HepG2 (cell line): ENCODE measurements at regions not wholly inside any gene's neighbourhood (a gene's known extent, or its start where the extent isn't known, plus 50 kb on each side); places are given as distances from the start of the nearest gene placed in this dataset.
A peak's percentile ranks its signal among the peaks of the same experiment; 100 is the strongest.

Experiments used
- CHD4 ChIP-seq: fragments of 200-600 bp; sonication (generic); IDR thresholded peaks from 2 replicates; pipeline ENCODE4 v1.7.0; 2017; ENCODE audit warnings: mild to moderate bottlenecking, low read length, borderline replicate concordance
- ETV5 ChIP-seq: IDR thresholded peaks from 2 replicates; pipeline ENCODE4 v1.6.1; 2018; ENCODE audit warnings: missing biosample characterization, missing genetic modification reagents, inconsistent platforms, borderline replicate concordance
- FOXO4 ChIP-seq: sonication (generic); formaldehyde crosslinking; conservative IDR thresholded peaks from 2 replicates; pipeline ENCODE4 v1.8.1; 2023; ENCODE audit warnings: missing genetic modification reagents
- NKX3-1 ChIP-seq: sonication (generic); formaldehyde crosslinking; IDR thresholded peaks from 2 replicates; pipeline ENCODE4 v1.5.0; 2020; ENCODE audit warnings: missing genetic modification reagents
- RBM22 ChIP-seq: fragments of 200-400 bp; formaldehyde crosslinking; optimal IDR thresholded peaks from 2 replicates; pipeline ENCODE3; 2017; ENCODE audit warnings: mild to moderate bottlenecking, low read length, moderate library complexity
- RFX5 ChIP-seq: IDR thresholded peaks from 2 replicates; pipeline ENCODE4 v1.6.1; 2011; ENCODE audit warnings: low read depth, low read length, improper control_type of control experiment
- TOE1 ChIP-seq: sonication (generic); formaldehyde crosslinking; IDR thresholded peaks from 2 replicates; pipeline ENCODE4 v1.4.0; 2020; ENCODE audit warnings: mild to moderate bottlenecking, missing genetic modification reagents
- ZNF292 ChIP-seq: sonication (generic); formaldehyde crosslinking; IDR thresholded peaks from 2 replicates; pipeline ENCODE4 v1.8.1; 2022; ENCODE audit warnings: mild to moderate bottlenecking, low read depth, missing genetic modification reagents, borderline replicate concordance
- ZNF547 ChIP-seq: sonication (generic); formaldehyde crosslinking; IDR thresholded peaks from 2 replicates; pipeline ENCODE4 v1.5.1; 2020; ENCODE audit warnings: mild to moderate bottlenecking, missing genetic modification reagents
- ZNF562 ChIP-seq: sonication (generic); formaldehyde crosslinking; IDR thresholded peaks from 2 replicates; pipeline ENCODE4 v1.8.0; 2022; ENCODE audit warnings: missing genetic modification reagents, borderline replicate concordance
- ZNF879 ChIP-seq: sonication (generic); formaldehyde crosslinking; IDR thresholded peaks from 2 replicates; pipeline ENCODE4 v1.8.1; 2023; ENCODE audit warnings: missing genetic modification reagents
- TF ChIP-seq, protein P1 (sequence below): sonication (generic); formaldehyde crosslinking; IDR thresholded peaks from 2 replicates; pipeline ENCODE4 v1.4.0; 2020; ENCODE audit warnings: mild to moderate bottlenecking, missing genetic modification reagents
- TF ChIP-seq, protein P2 (sequence below): IDR thresholded peaks from 2 replicates; pipeline ENCODE4 v1.6.1; 2016; ENCODE audit warnings: missing compliant biosample characterization, missing genetic modification reagents, borderline replicate concordance
- TF ChIP-seq, protein P3 (sequence below): sonication (generic); formaldehyde crosslinking; IDR thresholded peaks from 2 replicates; pipeline ENCODE4 v1.4.0; 2020; ENCODE audit warnings: missing genetic modification reagents
- TF ChIP-seq, protein P4 (sequence below): sonication (generic); formaldehyde crosslinking; IDR thresholded peaks from 2 replicates; pipeline ENCODE4 v1.4.0; 2020; ENCODE audit warnings: missing genetic modification reagents, borderline replicate concordance
- TF ChIP-seq, protein P5 (sequence below): sonication (generic); formaldehyde crosslinking; IDR thresholded peaks from 2 replicates; pipeline ENCODE4 v1.5.0; 2020; ENCODE audit warnings: missing genetic modification reagents
- TF ChIP-seq, protein P6 (sequence below): sonication (generic); formaldehyde crosslinking; IDR thresholded peaks from 2 replicates; pipeline ENCODE4 v1.5.0; 2020; ENCODE audit warnings: missing genetic modification reagents

DNA sequence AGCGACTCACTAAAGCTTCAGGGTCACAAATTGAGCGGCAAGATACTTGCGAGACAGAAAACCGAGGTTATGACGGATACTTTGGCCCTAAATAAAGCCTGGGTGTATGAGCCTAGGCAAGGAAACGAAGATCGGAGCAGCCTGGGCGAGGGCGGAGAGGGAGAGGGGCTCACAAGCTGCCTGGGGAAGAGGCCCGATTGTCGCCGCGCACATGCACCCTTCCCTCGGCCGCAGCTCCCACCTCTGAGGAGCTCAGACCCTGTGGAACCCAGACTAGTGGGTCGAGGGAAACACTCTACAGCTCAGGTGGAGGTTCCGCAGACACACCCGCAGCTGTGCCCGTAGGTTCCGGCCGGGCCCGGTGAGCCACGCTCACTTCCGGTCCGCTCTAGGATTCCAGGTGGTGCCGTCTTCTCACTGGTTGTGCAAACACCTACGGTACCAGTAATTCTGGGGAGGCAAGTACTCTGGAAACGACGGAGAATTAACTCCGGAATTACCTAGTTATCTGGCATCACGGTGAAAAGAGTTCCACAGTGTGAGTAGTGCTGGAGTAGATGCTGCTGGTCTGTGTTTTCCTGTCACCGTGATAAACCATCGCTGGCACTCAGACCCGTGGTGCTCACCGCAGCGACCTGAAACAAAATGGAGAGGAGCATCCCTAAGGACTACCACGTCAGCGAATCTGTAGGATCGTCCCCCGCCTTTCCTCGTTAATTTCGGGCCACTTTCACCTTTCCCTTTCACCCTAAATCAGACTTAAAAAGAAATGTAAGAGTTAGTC, 61.5 kb downstream of the GPX5 start (continued):
- TF ChIP-seq, protein P1, sequence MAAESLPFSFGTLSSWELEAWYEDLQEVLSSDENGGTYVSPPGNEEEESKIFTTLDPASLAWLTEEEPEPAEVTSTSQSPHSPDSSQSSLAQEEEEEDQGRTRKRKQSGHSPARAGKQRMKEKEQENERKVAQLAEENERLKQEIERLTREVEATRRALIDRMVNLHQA (CRISPR knock-in tag): no peak
- TF ChIP-seq ZNF562 (CRISPR knock-in tag) (no peak; the same call in 1 of the 2 replicates), ZNF292 (peak; percentile 91), TOE1 (CRISPR knock-in tag) (no peak), NKX3-1 (CRISPR knock-in tag) (no peak), FOXO4 (CRISPR knock-in tag) (no peak), ZNF547 (CRISPR knock-in tag) (peak; percentile 95), RBM22 (no peak), CHD4 (no peak), RFX5 (no peak), ETV5 (CRISPR knock-in tag) (peak; percentile 96), ZNF879 (CRISPR knock-in tag) (0 out of 2 replicates have a peak, but pooled peaks have one; percentile 83)
- TF ChIP-seq, protein P2, sequence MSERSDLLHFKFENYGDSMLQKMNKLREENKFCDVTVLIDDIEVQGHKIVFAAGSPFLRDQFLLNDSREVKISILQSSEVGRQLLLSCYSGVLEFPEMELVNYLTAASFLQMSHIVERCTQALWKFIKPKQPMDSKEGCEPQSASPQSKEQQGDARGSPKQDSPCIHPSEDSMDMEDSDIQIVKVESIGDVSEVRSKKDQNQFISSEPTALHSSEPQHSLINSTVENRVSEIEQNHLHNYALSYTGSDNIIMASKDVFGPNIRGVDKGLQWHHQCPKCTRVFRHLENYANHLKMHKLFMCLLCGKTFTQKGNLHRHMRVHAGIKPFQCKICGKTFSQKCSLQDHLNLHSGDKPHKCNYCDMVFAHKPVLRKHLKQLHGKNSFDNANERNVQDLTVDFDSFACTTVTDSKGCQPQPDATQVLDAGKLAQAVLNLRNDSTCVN (CRISPR knock-in tag): no peak; the same call in 1 of the 2 replicates
- TF ChIP-seq, protein P3, sequence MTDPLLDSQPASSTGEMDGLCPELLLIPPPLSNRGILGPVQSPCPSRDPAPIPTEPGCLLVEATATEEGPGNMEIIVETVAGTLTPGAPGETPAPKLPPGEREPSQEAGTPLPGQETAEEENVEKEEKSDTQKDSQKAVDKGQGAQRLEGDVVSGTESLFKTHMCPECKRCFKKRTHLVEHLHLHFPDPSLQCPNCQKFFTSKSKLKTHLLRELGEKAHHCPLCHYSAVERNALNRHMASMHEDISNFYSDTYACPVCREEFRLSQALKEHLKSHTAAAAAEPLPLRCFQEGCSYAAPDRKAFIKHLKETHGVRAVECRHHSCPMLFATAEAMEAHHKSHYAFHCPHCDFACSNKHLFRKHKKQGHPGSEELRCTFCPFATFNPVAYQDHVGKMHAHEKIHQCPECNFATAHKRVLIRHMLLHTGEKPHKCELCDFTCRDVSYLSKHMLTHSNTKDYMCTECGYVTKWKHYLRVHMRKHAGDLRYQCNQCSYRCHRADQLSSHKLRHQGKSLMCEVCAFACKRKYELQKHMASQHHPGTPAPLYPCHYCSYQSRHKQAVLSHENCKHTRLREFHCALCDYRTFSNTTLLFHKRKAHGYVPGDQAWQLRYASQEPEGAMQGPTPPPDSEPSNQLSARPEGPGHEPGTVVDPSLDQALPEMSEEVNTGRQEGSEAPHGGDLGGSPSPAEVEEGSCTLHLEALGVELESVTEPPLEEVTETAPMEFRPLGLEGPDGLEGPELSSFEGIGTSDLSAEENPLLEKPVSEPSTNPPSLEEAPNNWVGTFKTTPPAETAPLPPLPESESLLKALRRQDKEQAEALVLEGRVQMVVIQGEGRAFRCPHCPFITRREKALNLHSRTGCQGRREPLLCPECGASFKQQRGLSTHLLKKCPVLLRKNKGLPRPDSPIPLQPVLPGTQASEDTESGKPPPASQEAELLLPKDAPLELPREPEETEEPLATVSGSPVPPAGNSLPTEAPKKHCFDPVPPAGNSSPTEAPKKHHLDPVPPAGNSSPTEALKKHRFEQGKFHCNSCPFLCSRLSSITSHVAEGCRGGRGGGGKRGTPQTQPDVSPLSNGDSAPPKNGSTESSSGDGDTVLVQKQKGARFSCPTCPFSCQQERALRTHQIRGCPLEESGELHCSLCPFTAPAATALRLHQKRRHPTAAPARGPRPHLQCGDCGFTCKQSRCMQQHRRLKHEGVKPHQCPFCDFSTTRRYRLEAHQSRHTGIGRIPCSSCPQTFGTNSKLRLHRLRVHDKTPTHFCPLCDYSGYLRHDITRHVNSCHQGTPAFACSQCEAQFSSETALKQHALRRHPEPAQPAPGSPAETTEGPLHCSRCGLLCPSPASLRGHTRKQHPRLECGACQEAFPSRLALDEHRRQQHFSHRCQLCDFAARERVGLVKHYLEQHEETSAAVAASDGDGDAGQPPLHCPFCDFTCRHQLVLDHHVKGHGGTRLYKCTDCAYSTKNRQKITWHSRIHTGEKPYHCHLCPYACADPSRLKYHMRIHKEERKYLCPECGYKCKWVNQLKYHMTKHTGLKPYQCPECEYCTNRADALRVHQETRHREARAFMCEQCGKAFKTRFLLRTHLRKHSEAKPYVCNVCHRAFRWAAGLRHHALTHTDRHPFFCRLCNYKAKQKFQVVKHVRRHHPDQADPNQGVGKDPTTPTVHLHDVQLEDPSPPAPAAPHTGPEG (CRISPR knock-in tag): no peak; the same call in 1 of the 2 replicates
- TF ChIP-seq, protein P4, sequence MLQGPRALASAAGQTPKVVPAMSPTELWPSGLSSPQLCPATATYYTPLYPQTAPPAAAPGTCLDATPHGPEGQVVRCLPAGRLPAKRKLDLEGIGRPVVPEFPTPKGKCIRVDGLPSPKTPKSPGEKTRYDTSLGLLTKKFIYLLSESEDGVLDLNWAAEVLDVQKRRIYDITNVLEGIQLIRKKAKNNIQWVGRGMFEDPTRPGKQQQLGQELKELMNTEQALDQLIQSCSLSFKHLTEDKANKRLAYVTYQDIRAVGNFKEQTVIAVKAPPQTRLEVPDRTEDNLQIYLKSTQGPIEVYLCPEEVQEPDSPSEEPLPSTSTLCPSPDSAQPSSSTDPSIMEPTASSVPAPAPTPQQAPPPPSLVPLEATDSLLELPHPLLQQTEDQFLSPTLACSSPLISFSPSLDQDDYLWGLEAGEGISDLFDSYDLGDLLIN (CRISPR knock-in tag): peak; percentile 45; the same call in 1 of the 2 replicates
- TF ChIP-seq, protein P5, sequence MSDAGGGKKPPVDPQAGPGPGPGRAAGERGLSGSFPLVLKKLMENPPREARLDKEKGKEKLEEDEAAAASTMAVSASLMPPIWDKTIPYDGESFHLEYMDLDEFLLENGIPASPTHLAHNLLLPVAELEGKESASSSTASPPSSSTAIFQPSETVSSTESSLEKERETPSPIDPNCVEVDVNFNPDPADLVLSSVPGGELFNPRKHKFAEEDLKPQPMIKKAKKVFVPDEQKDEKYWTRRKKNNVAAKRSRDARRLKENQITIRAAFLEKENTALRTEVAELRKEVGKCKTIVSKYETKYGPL: no peak
- TF ChIP-seq, protein P6, sequence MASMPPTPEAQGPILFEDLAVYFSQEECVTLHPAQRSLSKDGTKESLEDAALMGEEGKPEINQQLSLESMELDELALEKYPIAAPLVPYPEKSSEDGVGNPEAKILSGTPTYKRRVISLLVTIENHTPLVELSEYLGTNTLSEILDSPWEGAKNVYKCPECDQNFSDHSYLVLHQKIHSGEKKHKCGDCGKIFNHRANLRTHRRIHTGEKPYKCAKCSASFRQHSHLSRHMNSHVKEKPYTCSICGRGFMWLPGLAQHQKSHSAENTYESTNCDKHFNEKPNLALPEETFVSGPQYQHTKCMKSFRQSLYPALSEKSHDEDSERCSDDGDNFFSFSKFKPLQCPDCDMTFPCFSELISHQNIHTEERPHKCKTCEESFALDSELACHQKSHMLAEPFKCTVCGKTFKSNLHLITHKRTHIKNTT (CRISPR knock-in tag): no peak
